RCC 7860 (cell line): ENCODE measurements at regions not wholly inside any gene's neighbourhood (a gene's known extent, or its start where the extent isn't known, plus 50 kb on each side); places are given as distances from the start of the nearest gene placed in this dataset.

Experiments
- DNase-seq: peaks from one replicate; pipeline ENCODE4 v3.0.0-alpha.2; 2015; ENCODE audit warnings: low spot score
- FAIRE-seq: peaks from 2 replicates; lab custom pipeline; 2012; peaks lifted over from hg19 to GRCh38; lab: Jason Lieb, UNC

- DNase-seq (no peak), FAIRE-seq (no peak)
Observed at GRCh38 chr15:60208709-60209108, 189.1 kb downstream of the ANXA2 start.

DNA sequence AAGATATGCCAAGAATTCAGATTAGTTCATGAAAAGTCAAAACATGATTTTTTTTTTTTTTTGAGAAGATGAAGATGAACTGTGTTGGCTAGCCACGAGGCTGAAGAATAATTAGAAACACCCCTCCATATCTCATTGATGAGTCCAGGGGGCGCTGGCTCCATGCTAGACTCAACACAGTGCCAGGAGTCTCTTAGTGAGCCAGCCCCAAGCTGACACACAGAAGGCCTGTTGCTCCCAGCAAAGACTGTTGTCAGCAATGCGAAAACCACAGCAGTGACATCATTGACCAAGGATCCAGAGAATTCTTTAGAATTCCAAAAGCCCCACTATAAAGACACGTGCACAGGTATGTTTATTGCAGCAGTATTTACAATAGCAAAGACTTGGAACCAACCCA lies 185.2 kb downstream of the ANXA2 start:
- DNase-seq (peak; percentile 37), FAIRE-seq (no peak)

DNA sequence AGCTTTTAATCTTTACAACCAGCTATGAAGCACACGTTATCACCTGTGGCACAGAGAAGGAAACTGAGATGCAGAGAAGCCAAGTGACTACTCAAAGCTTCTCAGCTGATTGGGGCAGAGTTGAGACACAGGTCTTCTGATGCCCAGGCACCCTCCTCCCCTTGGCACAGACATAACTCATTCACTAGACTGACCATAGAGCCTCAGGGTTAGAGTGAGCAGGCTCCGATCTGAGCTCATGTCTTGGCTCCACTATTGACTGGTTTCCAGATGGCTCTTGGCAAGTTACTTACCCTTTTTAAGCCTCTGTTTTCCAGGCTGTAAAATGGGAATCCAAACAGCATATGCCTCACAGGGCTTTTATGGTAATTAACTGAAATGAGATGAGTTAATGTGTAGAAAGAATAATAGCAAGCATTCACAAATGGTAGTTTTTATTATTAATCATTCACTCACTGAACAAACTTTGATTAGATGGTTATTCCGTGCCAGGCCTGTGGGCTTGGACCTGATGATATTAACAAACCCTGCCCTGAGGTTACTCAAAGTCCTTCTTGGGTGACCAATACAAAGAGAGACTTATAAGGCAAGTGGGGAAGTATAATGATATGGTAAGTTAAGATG lies 184.3 kb downstream of the ANXA2 start:
- FAIRE-seq: no peak

GRCh38 chr15:60214201-60214600 lies 183.6 kb downstream of the ANXA2 start:
- DNase-seq (no peak), FAIRE-seq (no peak)

More for the DNA sequence above, 184.3 kb downstream of the ANXA2 start:
- DNase-seq: no peak

GRCh38 chr15:60215225-60215963 lies 182.4 kb downstream of the ANXA2 start:
- no peak for FAIRE-seq
- DNase-seq: no peak

GRCh38 chr15:60217161-60217560 lies 180.6 kb downstream of the ANXA2 start:
- FAIRE-seq: no peak
- no peak for DNase-seq

DNA sequence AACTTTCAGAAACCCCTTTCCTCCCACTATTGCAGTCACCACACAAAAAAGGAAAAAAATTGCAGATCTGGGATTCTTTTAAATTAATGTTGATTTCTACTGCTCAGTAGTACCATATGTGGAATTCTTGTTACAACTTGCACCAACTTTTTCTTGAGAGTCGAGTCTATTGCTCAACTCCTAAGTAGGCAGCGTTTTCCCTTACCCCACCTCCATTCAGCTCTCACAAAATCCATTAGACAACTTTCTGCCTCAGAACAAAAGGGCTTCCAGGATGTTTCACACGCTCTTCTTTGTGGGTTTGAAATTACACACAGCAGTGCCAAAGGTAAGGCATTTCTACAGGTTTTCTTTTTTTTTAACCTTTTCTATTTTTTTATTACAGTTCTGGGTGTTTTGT lies 179.5 kb downstream of the ANXA2 start:
- FAIRE-seq: no peak
- no peak for DNase-seq

DNA sequence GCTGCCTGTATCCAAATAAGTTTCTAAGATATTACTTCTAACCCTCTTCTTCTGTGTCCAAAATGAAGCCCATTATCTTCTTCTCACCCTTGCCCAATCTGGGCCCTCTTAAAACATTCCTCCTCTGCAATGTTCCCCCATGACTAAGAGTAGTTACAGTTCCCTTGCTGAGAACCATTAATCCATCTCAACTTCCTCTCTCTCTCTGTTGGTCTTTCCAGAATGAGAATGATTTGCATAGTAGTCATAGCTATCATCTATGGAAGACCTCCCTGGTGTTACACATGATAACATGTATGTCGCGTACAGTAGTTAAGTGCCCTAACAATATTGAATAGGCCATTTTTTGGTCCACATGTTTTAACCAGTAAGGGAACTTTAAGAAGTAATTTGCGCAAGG lies 177.9 kb downstream of the ANXA2 start:
- DNase-seq (no peak), FAIRE-seq (no peak)

DNA sequence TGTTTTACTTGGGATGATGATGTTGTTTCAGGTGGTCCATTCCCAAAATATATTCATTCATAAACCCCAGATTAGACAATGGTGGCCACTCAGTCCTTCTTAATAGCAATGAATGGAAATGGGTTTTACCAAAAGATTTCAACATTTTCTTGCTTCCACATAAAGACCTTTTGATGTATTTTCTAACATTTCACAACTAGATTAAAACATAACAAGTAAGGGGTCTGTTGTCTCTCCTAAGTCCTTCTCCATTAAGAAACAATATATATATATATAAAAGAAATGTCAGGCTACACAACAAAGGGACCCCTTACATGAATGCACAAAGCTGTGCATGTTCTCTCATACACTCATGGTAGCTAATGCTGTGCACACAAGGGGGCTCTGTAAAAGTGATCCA lies 176.4 kb downstream of the ANXA2 start:
- FAIRE-seq (no peak), DNase-seq (no peak)

GRCh38 chr15:60222404-60222803 lies 175.4 kb downstream of the ANXA2 start:
- FAIRE-seq (no peak), DNase-seq (no peak)

GRCh38 chr15:60223176-60223575 lies 174.6 kb downstream of the ANXA2 start:
- no peak for FAIRE-seq
- DNase-seq: no peak

DNA sequence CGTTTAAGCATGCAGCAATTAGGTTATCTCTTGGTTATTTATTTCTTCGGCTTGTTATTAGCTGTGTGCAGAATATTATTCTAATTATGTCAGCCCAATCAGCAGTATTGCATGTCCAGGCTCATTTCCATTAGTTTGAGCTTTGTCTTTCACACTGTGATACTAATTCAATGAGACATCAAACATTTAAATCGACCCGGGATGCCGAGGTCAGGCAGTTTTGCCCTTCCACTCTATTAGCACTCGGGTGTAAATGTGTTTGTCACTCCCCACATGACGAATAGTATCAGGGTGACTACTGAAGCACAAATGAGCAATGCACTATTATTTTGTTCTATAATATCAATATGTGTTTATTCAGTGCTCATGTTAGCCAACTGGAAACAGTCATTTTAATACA lies 170.9 kb downstream of the ANXA2 start:
- FAIRE-seq: no peak
- DNase-seq: no peak

DNA sequence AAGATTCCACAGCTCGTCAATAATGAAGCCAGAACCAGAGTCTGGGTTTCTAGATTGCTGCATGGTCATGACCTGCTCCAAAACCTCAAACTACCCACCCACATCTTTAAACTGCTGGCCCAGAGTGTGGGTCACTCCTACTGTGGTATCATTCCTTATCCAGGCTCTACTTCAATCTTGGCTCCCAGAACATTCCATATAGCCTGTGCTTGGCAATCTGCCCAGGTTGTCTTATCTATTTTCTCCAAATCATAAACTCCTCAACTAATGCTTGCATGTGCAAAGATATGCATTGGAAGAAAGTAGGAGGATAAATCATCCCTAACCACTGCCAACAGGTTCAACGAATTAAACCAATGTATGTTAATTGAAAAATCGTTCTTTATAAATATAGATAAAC lies 169.7 kb downstream of the ANXA2 start:
- no peak for FAIRE-seq
- DNase-seq: no peak

GRCh38 chr15:60228619-60229018 lies 169.2 kb downstream of the ANXA2 start:
- FAIRE-seq: no peak
- no peak for DNase-seq

- FAIRE-seq (no peak), DNase-seq (no peak)
Observed at GRCh38 chr15:60235951-60236710, 161.7 kb downstream of the ANXA2 start.

DNA sequence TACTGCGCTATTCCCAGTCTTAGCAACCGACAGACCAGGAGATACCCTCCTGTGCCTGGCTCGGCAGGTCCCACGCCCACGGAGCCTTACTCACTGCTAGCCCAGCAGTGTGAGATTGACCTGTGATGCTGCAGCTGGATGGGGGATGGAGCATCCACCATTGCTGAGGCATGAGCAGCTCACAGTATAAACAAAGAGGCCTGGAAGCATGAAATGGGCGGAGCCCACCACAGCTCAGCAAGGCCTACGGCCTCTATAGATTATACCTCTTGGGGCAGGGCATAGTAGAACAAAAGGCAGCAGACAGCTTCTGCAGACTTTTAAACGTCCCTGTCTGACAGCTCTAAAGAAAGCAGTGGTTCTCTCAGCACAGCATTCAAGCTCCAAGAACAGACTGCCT lies 160.3 kb downstream of the ANXA2 start:
- FAIRE-seq (no peak), DNase-seq (no peak)

GRCh38 chr15:60243769-60244168 lies 154.0 kb downstream of the ANXA2 start:
- FAIRE-seq: no peak
- DNase-seq: no peak

GRCh38 chr15:60244813-60245212 lies 153.0 kb downstream of the ANXA2 start:
- FAIRE-seq: no peak
- DNase-seq: no peak

DNA sequence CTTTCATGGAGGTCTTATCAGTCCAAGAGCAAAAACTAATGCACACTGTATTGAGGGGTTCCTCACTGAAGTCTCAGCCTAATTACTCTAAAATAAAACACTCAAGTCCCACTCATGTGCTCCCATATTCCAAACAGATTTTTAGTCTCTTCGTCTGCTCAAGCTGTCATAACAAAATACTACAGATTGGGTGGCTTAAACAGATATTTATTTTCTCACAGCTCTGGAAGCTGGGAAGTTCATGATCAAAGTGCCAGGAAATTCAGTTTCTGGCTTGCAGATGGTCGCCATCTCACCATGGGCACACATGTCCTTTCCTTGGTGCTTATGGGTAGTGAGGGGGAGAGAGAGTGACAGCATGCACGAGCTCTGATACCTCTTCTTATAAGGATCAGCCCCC lies 147.5 kb downstream of the ANXA2 start:
- no peak for FAIRE-seq

DNA sequence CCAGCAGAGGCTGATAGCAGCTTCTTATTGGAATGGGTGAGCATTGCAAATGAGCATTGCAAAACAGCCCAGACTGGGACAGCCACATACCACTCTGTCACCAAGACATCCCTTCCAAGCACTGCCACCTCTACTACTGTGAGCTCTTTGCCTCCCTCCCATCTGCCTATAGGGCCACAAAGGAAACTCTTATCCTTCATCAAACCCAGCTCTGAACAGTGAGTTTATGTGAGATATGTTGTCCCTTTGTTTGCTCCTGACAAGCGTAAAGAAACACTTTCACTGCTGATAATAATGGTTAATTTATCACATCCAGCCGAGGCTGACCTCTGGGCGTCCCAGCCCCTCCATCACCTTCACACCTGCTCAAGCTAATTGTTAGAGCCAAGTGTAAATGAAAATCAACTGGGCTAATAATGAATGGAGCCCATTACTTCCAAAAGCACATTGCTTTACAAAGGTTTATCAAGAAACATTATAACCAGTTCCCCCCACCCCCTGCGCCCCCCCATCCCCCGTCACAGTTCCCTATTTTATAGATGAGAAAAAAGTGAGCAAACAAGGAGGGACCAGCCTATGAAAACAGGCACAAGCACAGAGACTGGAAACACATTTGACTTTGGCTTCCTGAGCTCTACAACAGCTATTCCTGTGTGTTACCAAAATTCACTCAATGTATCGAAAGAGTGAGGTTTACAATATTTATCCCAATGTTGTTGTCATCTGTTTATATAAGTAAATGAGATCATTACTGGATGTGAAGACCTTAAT lies 146.3 kb downstream of the ANXA2 start:
- no peak for DNase-seq
- no peak for FAIRE-seq

More for the DNA sequence above, 147.5 kb downstream of the ANXA2 start:
- DNase-seq: no peak

GRCh38 chr15:60254416-60254815 lies 143.4 kb downstream of the ANXA2 start:
- FAIRE-seq (no peak), DNase-seq (no peak)
